Type B pancreatic cell (in vitro differentiated cells): ENCODE measurements at regions not wholly inside any gene's neighbourhood (a gene's known extent, or its start where the extent isn't known, plus 50 kb on each side); places are given as distances from the start of the nearest gene placed in this dataset.
A peak's percentile ranks its signal among the peaks of the same experiment; 100 is the strongest.

Experiments used
- DNase-seq: peaks from one replicate; pipeline ENCODE4 v3.0.0; 2021; ENCODE audit warnings: mixed read lengths; ENCODE audit not compliant: unreplicated experiment; ENCODE audit errors: extremely low spot score
- H3K27ac Mint-ChIP-seq: 2 replicates; pipeline ENCODE4 v1.8.0; 2021; ENCODE audit warnings: mild to moderate bottlenecking, mixed read lengths
- H3K27me3 Mint-ChIP-seq: 2 replicates; pipeline ENCODE4 v1.8.0; 2021; ENCODE audit warnings: mixed read lengths
- H3K36me3 Mint-ChIP-seq: 2 replicates; pipeline ENCODE4 v1.8.0; 2021; ENCODE audit warnings: mixed read lengths
- H3K4me1 Mint-ChIP-seq: one replicate; pipeline ENCODE4 v1.8.0; 2021; ENCODE audit warnings: mixed read lengths; ENCODE audit not compliant: unreplicated experiment
- H3K4me3 Mint-ChIP-seq: 2 replicates; pipeline ENCODE4 v1.8.0; 2021; ENCODE audit warnings: mild to moderate bottlenecking, mixed read lengths
- H3K9me3 Mint-ChIP-seq: 2 replicates; pipeline ENCODE4 v1.8.0; 2021; ENCODE audit warnings: mixed read lengths
- CTCF ChIP-seq: fragments of 200-600 bp; sonication (generic); conservative IDR thresholded peaks from 2 replicates; pipeline ENCODE4 v1.5.0; 2021; ENCODE audit warnings: antibody characterized with exemption, mild to moderate bottlenecking

- H3K27me3 Mint-ChIP-seq: no peaks in the 10 kb centered on the region
- peaks cover 25% of the 10 kb centered on the region for H3K4me1 Mint-ChIP-seq
- H3K27ac Mint-ChIP-seq: peak overlapping the region; percentile 4
- no peak for TF ChIP-seq CTCF
- no peak for DNase-seq
- H3K4me3 Mint-ChIP-seq: no peak overlapping the region
- peaks cover 4% of the 10 kb centered on the region for H3K9me3 Mint-ChIP-seq
- no peaks in the 10 kb centered on the region for H3K36me3 Mint-ChIP-seq
These were observed 110.4 kb downstream of the RPL22L1 start for GRCh38 chr3:170759511-170760173.

- DNase-seq: no peak
- H3K27me3 Mint-ChIP-seq: no peaks in the 10 kb centered on the region
- no peak for TF ChIP-seq CTCF
- H3K4me1 Mint-ChIP-seq: peaks cover 38% of the 10 kb centered on the region
- H3K27ac Mint-ChIP-seq: no peak overlapping the region
- no peaks in the 10 kb centered on the region for H3K36me3 Mint-ChIP-seq
- H3K4me3 Mint-ChIP-seq: no peak overlapping the region
- peaks cover 4% of the 10 kb centered on the region for H3K9me3 Mint-ChIP-seq
These were observed 113.0 kb downstream of the RPL22L1 start for GRCh38 chr3:170757038-170757437.

- Mint-ChIP-seq H3K27ac (no peak overlapping the region), H3K27me3 (no peaks in the 10 kb centered on the region), H3K36me3 (no peaks in the 10 kb centered on the region)
These were observed 115.7 kb downstream of the RPL22L1 start for GRCh38 chr3:170754311-170754693.

GRCh38 chr3:170753421-170754310 lies 116.3 kb downstream of the RPL22L1 start:
- no peaks in the 10 kb centered on the region for H3K9me3 Mint-ChIP-seq
- no peak overlapping the region for H3K27ac Mint-ChIP-seq
- no peak for DNase-seq
- no peak overlapping the region for H3K4me3 Mint-ChIP-seq
- no peaks in the 10 kb centered on the region for H3K36me3 Mint-ChIP-seq
- H3K27me3 Mint-ChIP-seq: no peaks in the 10 kb centered on the region
- peaks cover 28% of the 10 kb centered on the region for H3K4me1 Mint-ChIP-seq
- TF ChIP-seq CTCF: no peak

More at GRCh38 chr3:170754311-170754693, 115.7 kb downstream of the RPL22L1 start:
- peaks cover 1% of the 10 kb centered on the region for H3K9me3 Mint-ChIP-seq
- H3K4me1 Mint-ChIP-seq: peaks cover 30% of the 10 kb centered on the region
- no peak overlapping the region for H3K4me3 Mint-ChIP-seq
- DNase-seq: no peak
- no peak for TF ChIP-seq CTCF

- DNase-seq: no peak
- Mint-ChIP-seq H3K27ac (no peak overlapping the region), H3K9me3 (no peaks in the 10 kb centered on the region), H3K27me3 (no peaks in the 10 kb centered on the region), H3K4me1 (peaks cover 28% of the 10 kb centered on the region), H3K4me3 (peak overlapping the region; percentile 4), H3K36me3 (no peaks in the 10 kb centered on the region)
- TF ChIP-seq CTCF: no peak
These were observed 117.3 kb downstream of the RPL22L1 start for GRCh38 chr3:170752571-170753155.
